Prostate gland (tissue), 2 donors: ENCODE measurements at regions not wholly inside any gene's neighbourhood (a gene's known extent, or its start where the extent isn't known, plus 50 kb on each side); places are given as distances from the start of the nearest gene placed in this dataset.

Experiments used
- POLR2A ChIP-seq: fragments of 450-650 bp; IDR thresholded peaks from one replicate; pipeline ENCODE4 v1.6.1; 2016; ENCODE audit warnings: antibody characterized with exemption, mild to moderate bottlenecking
- POLR2AphosphoS5 ChIP-seq: sonication (generic); formaldehyde crosslinking; IDR thresholded peaks from one replicate; pipeline ENCODE4 v1.6.1; 2017; ENCODE audit warnings: antibody characterized with exemption
- TF ChIP-seq, protein P1 (sequence below), 4 experiments: fragments of 200-600 bp in 2 of 4; fragments of 450-650 bp in 2 of 4; sonication (generic) in 2 of 4; IDR thresholded peaks; 1 replicate in 3 of 4; 2 replicates in 1 of 4; pipeline ENCODE4 v1.5.1; 2016 to 2019; ENCODE audit warnings: antibody characterized with exemption in 4 of 4, mild to moderate bottlenecking in 2 of 4, moderate library complexity in 2 of 4

DNA sequence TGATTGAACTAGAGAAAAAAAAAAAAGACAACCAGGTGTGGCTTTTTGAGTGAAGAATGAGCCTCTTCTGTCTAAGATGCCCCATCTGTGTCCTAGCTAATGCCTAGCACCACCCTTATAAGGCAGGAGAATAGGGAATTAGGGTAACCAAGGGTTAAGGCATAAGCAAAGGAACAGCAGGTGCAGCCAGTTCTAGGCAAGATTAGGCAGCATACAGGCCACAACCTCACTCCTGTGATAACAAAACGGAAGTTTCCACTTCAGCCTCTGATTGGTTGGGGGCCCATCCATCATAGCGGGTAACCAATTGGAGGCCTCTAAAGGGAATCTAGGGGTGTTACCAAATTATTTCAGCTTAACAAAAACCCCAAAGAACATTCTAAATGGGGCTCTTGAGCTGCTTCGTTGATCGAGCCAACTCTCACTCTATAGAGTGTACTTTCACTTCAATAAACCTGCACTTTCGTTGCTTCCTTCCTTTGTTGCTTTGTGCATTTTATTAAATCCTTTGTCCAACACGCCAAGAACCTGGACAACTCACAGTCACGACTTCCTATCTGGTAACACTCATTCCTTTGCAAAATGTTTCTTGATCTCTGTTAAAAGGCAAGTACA is 61.9 kb upstream of the TAGAP start:
- TF ChIP-seq, protein P1, sequence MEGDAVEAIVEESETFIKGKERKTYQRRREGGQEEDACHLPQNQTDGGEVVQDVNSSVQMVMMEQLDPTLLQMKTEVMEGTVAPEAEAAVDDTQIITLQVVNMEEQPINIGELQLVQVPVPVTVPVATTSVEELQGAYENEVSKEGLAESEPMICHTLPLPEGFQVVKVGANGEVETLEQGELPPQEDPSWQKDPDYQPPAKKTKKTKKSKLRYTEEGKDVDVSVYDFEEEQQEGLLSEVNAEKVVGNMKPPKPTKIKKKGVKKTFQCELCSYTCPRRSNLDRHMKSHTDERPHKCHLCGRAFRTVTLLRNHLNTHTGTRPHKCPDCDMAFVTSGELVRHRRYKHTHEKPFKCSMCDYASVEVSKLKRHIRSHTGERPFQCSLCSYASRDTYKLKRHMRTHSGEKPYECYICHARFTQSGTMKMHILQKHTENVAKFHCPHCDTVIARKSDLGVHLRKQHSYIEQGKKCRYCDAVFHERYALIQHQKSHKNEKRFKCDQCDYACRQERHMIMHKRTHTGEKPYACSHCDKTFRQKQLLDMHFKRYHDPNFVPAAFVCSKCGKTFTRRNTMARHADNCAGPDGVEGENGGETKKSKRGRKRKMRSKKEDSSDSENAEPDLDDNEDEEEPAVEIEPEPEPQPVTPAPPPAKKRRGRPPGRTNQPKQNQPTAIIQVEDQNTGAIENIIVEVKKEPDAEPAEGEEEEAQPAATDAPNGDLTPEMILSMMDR (IDR thresholded peaks at IDR 0.05): no peak
- no peak for TF ChIP-seq POLR2A
- TF ChIP-seq POLR2AphosphoS5: peak; percentile 35
